Stimulated activated CD8-positive, alpha-beta memory T cell treated with anti-CD3 and anti-CD28 coated beads, Interleukin-12 subunit alpha, Interleukin-12 subunit beta, amount 100 ng/mL, for 4 hours (primary cell): ENCODE measurements at regions not wholly inside any gene's neighbourhood (a gene's known extent, or its start where the extent isn't known, plus 50 kb on each side); places are given as distances from the start of the nearest gene placed in this dataset.
A peak's percentile ranks its signal among the peaks of the same experiment; 100 is the strongest.

Experiments used
- DNase-seq: peaks from one replicate; pipeline ENCODE4 v3.0.0-alpha.2; 2020; ENCODE audit warnings: low read depth

- no peak for DNase-seq
Measured at GRCh38 chr13:30126903-30127428, 180.4 kb downstream of the KATNAL1 start.

- no peak for DNase-seq
Measured at GRCh38 chr13:30125422-30126073, 181.8 kb downstream of the KATNAL1 start.

GRCh38 chr13:30124131-30124768 is 183.1 kb downstream of the KATNAL1 start:
- DNase-seq: no peak

- no peak for DNase-seq
Measured at GRCh38 chr13:30123575-30123974, 183.8 kb downstream of the KATNAL1 start.

- no peak for DNase-seq
Measured at GRCh38 chr13:30121666-30122065, 185.7 kb downstream of the KATNAL1 start.

- no peak for DNase-seq
Measured at GRCh38 chr13:30121244-30121643, 186.1 kb downstream of the KATNAL1 start.

- no peak for DNase-seq
Measured at GRCh38 chr13:30120133-30120822, 187.1 kb downstream of the KATNAL1 start.

GRCh38 chr13:30119476-30119875 is 187.9 kb downstream of the KATNAL1 start:
- no peak for DNase-seq

- no peak for DNase-seq
Measured at GRCh38 chr13:30116379-30116778, 191.0 kb downstream of the KATNAL1 start.

- no peak for DNase-seq
Measured at GRCh38 chr13:30115257-30115600, 192.1 kb downstream of the KATNAL1 start.

GRCh38 chr13:30114571-30115256 is 192.6 kb downstream of the KATNAL1 start:
- DNase-seq: peak; percentile 85

- DNase-seq: no peak
Measured at GRCh38 chr13:30113983-30114570, 193.3 kb downstream of the KATNAL1 start.

GRCh38 chr13:30113551-30113950 is 193.8 kb downstream of the KATNAL1 start:
- DNase-seq: no peak

GRCh38 chr13:30112602-30113435 is 194.5 kb downstream of the KATNAL1 start:
- DNase-seq: peak; percentile 45

GRCh38 chr13:30111810-30112209 is 195.5 kb downstream of the KATNAL1 start:
- no peak for DNase-seq

GRCh38 chr13:30110301-30111070 is 196.9 kb downstream of the KATNAL1 start:
- no peak for DNase-seq

GRCh38 chr13:30109471-30110135 is 197.7 kb downstream of the KATNAL1 start:
- DNase-seq: no peak

- DNase-seq: no peak
Measured at GRCh38 chr13:30108913-30109237, 198.5 kb downstream of the KATNAL1 start.

GRCh38 chr13:30108216-30108912 is 199.0 kb downstream of the KATNAL1 start:
- DNase-seq: no peak
